ENCODE measurements at regions not wholly inside any gene's neighbourhood (a gene's known extent, or its start where the extent isn't known, plus 50 kb on each side); places are given as distances from the start of the nearest gene placed in this dataset.
A peak's percentile ranks its signal among the peaks of the same experiment; 100 is the strongest.

- intact Hi-C loops (cut with DNase I, micrococcal nuclease): no loop called here
- no peak for DNase-seq
Observed at GRCh38 chr7:54931532-54931931, 87.3 kb upstream of the EGFR start.

GRCh38 chr7:54932818-54933543, 85.8 kb upstream of the EGFR start:
- ATAC-seq: peak; percentile 99
- Histone ChIP-seq H3K4me1 (ENCODE audit: low read depth) (peaks cover 10% of the 10 kb centered on the region), H3K9me3 (no peaks in the 10 kb centered on the region), H3K36me3 (ENCODE audit: low read depth) (no peaks in the 10 kb centered on the region), H3K4me3 (peak overlapping the region; percentile 9)
- intact Hi-C loops (cut with DNase I, micrococcal nuclease): no loop called here
- peak; percentile 70 to 81 (median 74) for DNase-seq
- TF ChIP-seq CTCF (IDR thresholded peaks at IDR 0.05): no peak

More at GRCh38 chr7:54931532-54931931, 87.3 kb upstream of the EGFR start:
- Histone ChIP-seq H3K4me1 (ENCODE audit: low read depth) (peaks cover 10% of the 10 kb centered on the region), H3K4me3 (no peak overlapping the region), H3K36me3 (ENCODE audit: low read depth) (no peaks in the 10 kb centered on the region), H3K9me3 (no peaks in the 10 kb centered on the region)
- ATAC-seq: no peak
- TF ChIP-seq CTCF (IDR thresholded peaks at IDR 0.05): no peak

GRCh38 chr7:54933643-54934042, 85.2 kb upstream of the EGFR start:
- DNase-seq (no peak), ATAC-seq (no peak)
- Histone ChIP-seq H3K4me1 (ENCODE audit: low read depth) (peaks cover 10% of the 10 kb centered on the region), H3K4me3 (peak overlapping the region; percentile 9), H3K9me3 (no peaks in the 10 kb centered on the region), H3K36me3 (ENCODE audit: low read depth) (no peaks in the 10 kb centered on the region)
- intact Hi-C loops (cut with DNase I, micrococcal nuclease): no loop called here
- no peak for TF ChIP-seq CTCF (IDR thresholded peaks at IDR 0.05)

GRCh38 chr7:54940748-54941147, 78.1 kb upstream of the EGFR start:
- Histone ChIP-seq H3K36me3 (ENCODE audit: low read depth) (no peaks in the 10 kb centered on the region), H3K9me3 (no peaks in the 10 kb centered on the region), H3K4me1 (ENCODE audit: low read depth) (no peaks in the 10 kb centered on the region), H3K4me3 (no peak overlapping the region)
- no peak for DNase-seq
- ATAC-seq: no peak
- intact Hi-C loops (cut with DNase I, micrococcal nuclease): no loop called here
- TF ChIP-seq CTCF (IDR thresholded peaks at IDR 0.05): no peak

- no peak for TF ChIP-seq CTCF (IDR thresholded peaks at IDR 0.05)
- DNase-seq (no peak), ATAC-seq (peak; percentile 14)
- H3K9me3 ChIP-seq: no peaks in the 10 kb centered on the region
- no peaks in the 10 kb centered on the region for H3K36me3 ChIP-seq (ENCODE audit: low read depth)
- intact Hi-C loops (cut with DNase I, micrococcal nuclease): no loop called here
- no peak overlapping the region for H3K4me3 ChIP-seq
- no peaks in the 10 kb centered on the region for H3K4me1 ChIP-seq (ENCODE audit: low read depth)
Observed at GRCh38 chr7:54944179-54944578, 74.6 kb upstream of the EGFR start.
